H9 (cell line): ENCODE measurements at regions not wholly inside any gene's neighbourhood (a gene's known extent, or its start where the extent isn't known, plus 50 kb on each side); places are given as distances from the start of the nearest gene placed in this dataset.
A peak's percentile ranks its signal among the peaks of the same experiment; 100 is the strongest.

Experiments
- DNase-seq: peaks from one replicate; pipeline ENCODE4 v3.0.0-alpha.2; 2017
- H2AFZ ChIP-seq: one replicate; pipeline ENCODE4 v1.6.1; 2013; ENCODE audit warnings: mild to moderate bottlenecking, low read length, control low read depth, moderate library complexity
- H2AK5ac ChIP-seq: 2 replicates; pipeline ENCODE4 v1.6.1; 2013; ENCODE audit warnings: low read length, control low read depth, mixed read lengths; ENCODE audit not compliant: insufficient read length
- H2BK120ac ChIP-seq: one replicate; pipeline ENCODE4 v1.6.1; 2013; ENCODE audit warnings: low read depth, mild to moderate bottlenecking, low read length, control low read depth, inconsistent platforms; ENCODE audit not compliant: poor library complexity, severe bottlenecking
- H2BK12ac ChIP-seq: 2 replicates; pipeline ENCODE4 v1.6.1; 2013; ENCODE audit warnings: low read length, control low read depth, mixed read lengths, low read depth; ENCODE audit not compliant: insufficient read length
- H2BK15ac ChIP-seq: 2 replicates; pipeline ENCODE4 v1.6.1; 2013; ENCODE audit warnings: low read depth, low read length, control low read depth
- H2BK20ac ChIP-seq: one replicate; pipeline ENCODE4 v1.6.1; 2013; ENCODE audit warnings: low read depth, mild to moderate bottlenecking, low read length, control low read depth, inconsistent platforms; ENCODE audit not compliant: poor library complexity, severe bottlenecking
- H2BK5ac ChIP-seq: 2 replicates; pipeline ENCODE4 v1.6.1; 2013; ENCODE audit warnings: low read length, control low read depth, mixed read lengths; ENCODE audit not compliant: insufficient read length
- H3K14ac ChIP-seq: 2 replicates; pipeline ENCODE4 v1.6.1; 2013; ENCODE audit warnings: low read length, control low read depth; ENCODE audit not compliant: insufficient read depth
- H3K18ac ChIP-seq: 2 replicates; pipeline ENCODE4 v1.6.1; 2013; ENCODE audit warnings: low read depth, mild to moderate bottlenecking, mixed read lengths, low read length, control low read depth; ENCODE audit not compliant: insufficient read length
- H3K23ac ChIP-seq: 2 replicates; pipeline ENCODE4 v1.6.1; 2013; ENCODE audit warnings: low read length, control low read depth, mixed read lengths, low read depth; ENCODE audit not compliant: insufficient read length
- H3K23me2 ChIP-seq: 2 replicates; pipeline ENCODE4 v1.6.1; 2013; ENCODE audit warnings: low read depth, mild to moderate bottlenecking, mixed read lengths, low read length, control low read depth; ENCODE audit not compliant: insufficient read length, poor library complexity, severe bottlenecking
- H3K27ac ChIP-seq: 2 replicates; pipeline ENCODE4 v1.5.1; 2013; ENCODE audit warnings: low read length, control low read depth, mixed read lengths, low read depth; ENCODE audit not compliant: insufficient read length
- H3K27me3 ChIP-seq: 2 replicates; pipeline ENCODE4 v1.6.1; 2013; ENCODE audit warnings: low read length, control low read depth, inconsistent platforms; ENCODE audit not compliant: insufficient read depth
- H3K4ac ChIP-seq: 2 replicates; pipeline ENCODE4 v1.6.1; 2013; ENCODE audit warnings: low read depth, mild to moderate bottlenecking, control low read depth, inconsistent platforms, low read length, moderate library complexity
- H3K4me1 ChIP-seq: 2 replicates; pipeline ENCODE4 v1.6.1; 2013; ENCODE audit warnings: low read length, control low read depth, inconsistent platforms; ENCODE audit not compliant: insufficient read depth
- H3K4me2 ChIP-seq: 2 replicates; pipeline ENCODE4 v1.6.1; 2013; ENCODE audit warnings: low read length, control low read depth, mixed read lengths; ENCODE audit not compliant: insufficient read length, insufficient read depth
- H3K56ac ChIP-seq: 2 replicates; pipeline ENCODE4 v1.6.1; 2013; ENCODE audit warnings: low read depth, mild to moderate bottlenecking, mixed read lengths, low read length, control low read depth; ENCODE audit not compliant: insufficient read length
- H3K79me1 ChIP-seq: 2 replicates; pipeline ENCODE4 v1.6.1; 2013; ENCODE audit warnings: low read depth, mild to moderate bottlenecking, moderate library complexity, low read length, control low read depth, inconsistent platforms; ENCODE audit not compliant: insufficient read depth, poor library complexity, severe bottlenecking
- H3K79me2 ChIP-seq: 2 replicates; pipeline ENCODE4 v1.6.1; 2013; ENCODE audit warnings: low read length, control low read depth, inconsistent platforms; ENCODE audit not compliant: insufficient read depth
- H3K9ac ChIP-seq: 2 replicates; pipeline ENCODE4 v1.6.1; 2013; ENCODE audit warnings: low read length, control low read depth, mixed read lengths; ENCODE audit not compliant: insufficient read length; ENCODE audit errors: extremely low read depth
- H3K9me3 ChIP-seq: one replicate; pipeline ENCODE4 v1.6.1; 2013; ENCODE audit warnings: low read depth, low read length, inconsistent platforms; ENCODE audit not compliant: control insufficient read depth
- H3T11ph ChIP-seq: one replicate; pipeline ENCODE4 v1.6.1; 2013; ENCODE audit warnings: mild to moderate bottlenecking, low read length, control low read depth, inconsistent platforms
- H4K20me1 ChIP-seq: one replicate; pipeline ENCODE4 v1.6.1; 2013; ENCODE audit not compliant: control insufficient read depth, insufficient read length, insufficient read depth
- H4K5ac ChIP-seq: 2 replicates; pipeline ENCODE4 v1.6.1; 2013; ENCODE audit warnings: low read depth, mild to moderate bottlenecking, mixed read lengths, low read length, control low read depth; ENCODE audit not compliant: insufficient read length
- H4K8ac ChIP-seq: replicated peaks from 2 replicates; pipeline ENCODE4 v1.6.1; 2013; ENCODE audit warnings: low read length, control low read depth, mixed read lengths, low read depth; ENCODE audit not compliant: insufficient read length
- H4K91ac ChIP-seq: 2 replicates; pipeline ENCODE4 v1.6.1; 2013; ENCODE audit warnings: low read depth, mild to moderate bottlenecking, moderate library complexity, mixed read lengths, low read length, control low read depth; ENCODE audit not compliant: insufficient read length
- H3K27ac Mint-ChIP-seq, 3 experiments: 2 replicates in 2 of 3; 3 replicates in 1 of 3; pipeline ENCODE4 v1.8.0; 2020 to 2021; ENCODE audit warnings: mixed read lengths in 3 of 3, mild to moderate bottlenecking in 1 of 3, moderate library complexity in 1 of 3
- H3K27me3 Mint-ChIP-seq: 2 replicates; pipeline ENCODE4 v1.8.0; 2021; ENCODE audit warnings: low read depth, mild to moderate bottlenecking, moderate library complexity, mixed read lengths
- H3K36me3 Mint-ChIP-seq, 3 experiments: 2 replicates in 2 of 3; 3 replicates in 1 of 3; pipeline ENCODE4 v1.8.0; 2020 to 2021; ENCODE audit warnings: low read depth in 3 of 3, mixed read lengths in 3 of 3; ENCODE audit not compliant: insufficient read depth in 1 of 3
- H3K4me1 Mint-ChIP-seq, 2 experiments: 2 replicates each; pipeline ENCODE4 v1.8.0; 2020; ENCODE audit warnings: mixed read lengths in 2 of 2
- H3K4me3 Mint-ChIP-seq, 2 experiments: 2 replicates in 1 of 2; 3 replicates in 1 of 2; pipeline ENCODE4 v1.8.0; 2020 to 2021; ENCODE audit warnings: mild to moderate bottlenecking in 2 of 2, mixed read lengths in 2 of 2, moderate library complexity in 1 of 2
- H3K9me3 Mint-ChIP-seq, 2 experiments: 2 replicates in 1 of 2; 3 replicates in 1 of 2; pipeline ENCODE4 v1.8.0; 2020; ENCODE audit warnings: mild to moderate bottlenecking in 2 of 2, mixed read lengths in 2 of 2, moderate library complexity in 1 of 2
- WGBS: extraction: QIAGEN DNeasy Blood & Tissue Kit; methylation state at CpG from one replicate; pipeline ENCODE4 v1.1.7; 2013; ENCODE audit warnings: missing lambda C conversion rate, low lambda C conversion rate, mixed read lengths; ENCODE audit not compliant: insufficient read length; ENCODE audit errors: extremely low coverage; 5-methylcytosine and 5-hydroxymethylcytosine counted together
- TF ChIP-seq, protein P1 (sequence below): fragments of 200-600 bp; sonication (generic); conservative IDR thresholded peaks from 3 replicates; pipeline ENCODE4 v1.8.0; 2021; ENCODE audit warnings: antibody characterized with exemption, mild to moderate bottlenecking

DNA sequence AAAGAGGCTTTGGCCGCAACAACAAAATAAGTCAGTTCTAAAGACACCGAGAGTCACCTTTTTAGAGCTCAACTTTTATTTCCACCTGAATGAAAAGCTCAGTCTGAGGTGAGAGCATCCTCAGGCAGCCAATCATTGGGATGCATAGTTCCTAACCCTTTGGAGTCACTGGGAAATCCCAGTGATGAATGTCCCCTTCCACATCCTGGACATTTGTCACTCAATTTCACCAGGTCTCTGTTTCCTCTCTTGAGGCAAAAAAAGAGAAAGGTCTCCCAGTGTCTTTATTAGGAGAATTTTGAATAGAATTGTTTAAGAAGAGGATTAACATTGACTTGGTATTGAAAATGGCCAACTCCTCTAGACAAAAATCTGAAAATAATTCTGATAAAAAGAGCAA is 137.5 kb upstream of the SPRED1 start:
- no peak for DNase-seq
- no peak overlapping the region for H3K9ac ChIP-seq
- Mint-ChIP-seq H3K4me1 (peaks cover 31 to 33% of the 10 kb centered on the region in 2 experiments), H3K27ac (no peak overlapping the region), H3K4me3 (no peak overlapping the region), H3K27me3 (0 out of 2 replicates have a peak, but pooled peaks cover under 1% of the 10 kb centered on the region), H3K36me3 (peaks cover 0 to 8% (median 0%) of the 10 kb centered on the region in 3 experiments; a peak in 1 of 7 replicates), H3K9me3 (peaks cover 0 to under 1% of the 10 kb centered on the region in 2 experiments; a peak in 2 of 5 replicates)
- no peak overlapping the region for H3K4ac ChIP-seq
- H3K79me2 ChIP-seq, result no peaks in the 10 kb centered on the region
- H4K5ac ChIP-seq, result no peak overlapping the region
- H3K18ac ChIP-seq, result no peak overlapping the region
- H3K23me2 ChIP-seq, result no peaks in the 10 kb centered on the region
- H2AFZ ChIP-seq, result peak overlapping the region; percentile 59
- no peaks in the 10 kb centered on the region for H3K9me3 ChIP-seq
- H3K4me2 ChIP-seq, result no peak overlapping the region
- H2BK120ac ChIP-seq, result no peak overlapping the region
- no CpG with 5 or more reads among the region's 2 CpGs for WGBS
- H2BK20ac ChIP-seq, result no peak overlapping the region
- H3K79me1 ChIP-seq, result no peaks in the 10 kb centered on the region
- H2AK5ac ChIP-seq, result no peak overlapping the region
- H4K8ac ChIP-seq, result no peak overlapping the region
- no peak overlapping the region for H2BK15ac ChIP-seq
- no peak overlapping the region for H3T11ph ChIP-seq
- TF ChIP-seq, protein P1, sequence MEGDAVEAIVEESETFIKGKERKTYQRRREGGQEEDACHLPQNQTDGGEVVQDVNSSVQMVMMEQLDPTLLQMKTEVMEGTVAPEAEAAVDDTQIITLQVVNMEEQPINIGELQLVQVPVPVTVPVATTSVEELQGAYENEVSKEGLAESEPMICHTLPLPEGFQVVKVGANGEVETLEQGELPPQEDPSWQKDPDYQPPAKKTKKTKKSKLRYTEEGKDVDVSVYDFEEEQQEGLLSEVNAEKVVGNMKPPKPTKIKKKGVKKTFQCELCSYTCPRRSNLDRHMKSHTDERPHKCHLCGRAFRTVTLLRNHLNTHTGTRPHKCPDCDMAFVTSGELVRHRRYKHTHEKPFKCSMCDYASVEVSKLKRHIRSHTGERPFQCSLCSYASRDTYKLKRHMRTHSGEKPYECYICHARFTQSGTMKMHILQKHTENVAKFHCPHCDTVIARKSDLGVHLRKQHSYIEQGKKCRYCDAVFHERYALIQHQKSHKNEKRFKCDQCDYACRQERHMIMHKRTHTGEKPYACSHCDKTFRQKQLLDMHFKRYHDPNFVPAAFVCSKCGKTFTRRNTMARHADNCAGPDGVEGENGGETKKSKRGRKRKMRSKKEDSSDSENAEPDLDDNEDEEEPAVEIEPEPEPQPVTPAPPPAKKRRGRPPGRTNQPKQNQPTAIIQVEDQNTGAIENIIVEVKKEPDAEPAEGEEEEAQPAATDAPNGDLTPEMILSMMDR, result no peak
- no peak overlapping the region for H3K14ac ChIP-seq
- no peak overlapping the region for H4K91ac ChIP-seq
- no peak overlapping the region for H2BK12ac ChIP-seq
- no peak overlapping the region for H2BK5ac ChIP-seq
- H4K20me1 ChIP-seq, result no peaks in the 10 kb centered on the region
- no peak overlapping the region for H3K23ac ChIP-seq
- H3K56ac ChIP-seq, result no peak overlapping the region
- no peaks in the 10 kb centered on the region for H3K27me3 ChIP-seq
- no peak overlapping the region for H3K27ac ChIP-seq
- H3K4me1 ChIP-seq, result peaks cover 4% of the 10 kb centered on the region; the same call in 1 of the 2 replicates
